HUES64 (cell line): ENCODE measurements at regions not wholly inside any gene's neighbourhood (a gene's known extent, or its start where the extent isn't known, plus 50 kb on each side); places are given as distances from the start of the nearest gene placed in this dataset.

Experiments used
- H3K27ac ChIP-seq: 2 replicates; pipeline ENCODE4 v1.7.0; 2013; ENCODE audit warnings: low read depth, low read length, inconsistent platforms
- H3K27me3 ChIP-seq: 2 replicates; pipeline ENCODE4 v1.6.1; 2013; ENCODE audit warnings: mild to moderate bottlenecking, low read length; ENCODE audit not compliant: insufficient read depth
- H3K36me3 ChIP-seq: 2 replicates; pipeline ENCODE4 v1.6.1; 2013; ENCODE audit warnings: mild to moderate bottlenecking, low read length; ENCODE audit not compliant: insufficient read depth
- H3K4me1 ChIP-seq: 2 replicates; pipeline ENCODE4 v1.6.1; 2013; ENCODE audit warnings: mild to moderate bottlenecking, low read length, moderate library complexity; ENCODE audit not compliant: insufficient read depth
- H3K4me3 ChIP-seq: 2 replicates; pipeline ENCODE4 v1.5.1; 2013; ENCODE audit warnings: mild to moderate bottlenecking, low read length, moderate library complexity
- H3K9ac ChIP-seq: 2 replicates; pipeline ENCODE4 v1.6.1; 2013; ENCODE audit warnings: mild to moderate bottlenecking, low read depth, low read length
- H3K9me3 ChIP-seq: 2 replicates; pipeline ENCODE4 v1.6.1; 2013; ENCODE audit warnings: low read depth, low read length; ENCODE audit not compliant: insufficient read depth
- WGBS: fragments of 150-250, 120-280 bp; methylation state at CpG from one replicate; pipeline ENCODE4 v1.1.7; 2013; ENCODE audit warnings: missing lambda C conversion rate; 5-methylcytosine and 5-hydroxymethylcytosine counted together

DNA sequence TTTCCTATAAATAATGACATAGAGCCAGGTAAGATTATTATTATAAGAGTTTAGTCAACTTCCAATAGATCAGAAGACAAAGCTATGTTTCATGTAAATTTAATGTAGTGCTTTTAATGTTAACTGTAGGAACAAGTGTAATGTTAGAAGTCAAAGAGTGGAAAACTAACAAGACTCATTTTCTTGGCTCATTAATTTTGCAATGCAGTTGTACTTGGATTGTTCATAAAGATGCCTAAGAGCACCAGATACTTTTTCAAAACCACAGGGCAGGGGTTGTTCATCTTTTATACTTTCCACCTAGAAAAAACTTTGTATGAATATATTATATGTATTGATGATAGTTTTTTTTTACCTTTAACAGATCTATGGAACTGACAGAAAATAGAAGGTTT is 1705.3 kb upstream of the CDH9 start:
- H3K9ac ChIP-seq, result no peak overlapping the region
- no peaks in the 10 kb centered on the region for H3K27me3 ChIP-seq
- H3K4me3 ChIP-seq, result no peak overlapping the region
- H3K27ac ChIP-seq, result no peak overlapping the region
- no peaks in the 10 kb centered on the region for H3K9me3 ChIP-seq
- H3K36me3 ChIP-seq, result no peaks in the 10 kb centered on the region
- H3K4me1 ChIP-seq, result no peaks in the 10 kb centered on the region

DNA sequence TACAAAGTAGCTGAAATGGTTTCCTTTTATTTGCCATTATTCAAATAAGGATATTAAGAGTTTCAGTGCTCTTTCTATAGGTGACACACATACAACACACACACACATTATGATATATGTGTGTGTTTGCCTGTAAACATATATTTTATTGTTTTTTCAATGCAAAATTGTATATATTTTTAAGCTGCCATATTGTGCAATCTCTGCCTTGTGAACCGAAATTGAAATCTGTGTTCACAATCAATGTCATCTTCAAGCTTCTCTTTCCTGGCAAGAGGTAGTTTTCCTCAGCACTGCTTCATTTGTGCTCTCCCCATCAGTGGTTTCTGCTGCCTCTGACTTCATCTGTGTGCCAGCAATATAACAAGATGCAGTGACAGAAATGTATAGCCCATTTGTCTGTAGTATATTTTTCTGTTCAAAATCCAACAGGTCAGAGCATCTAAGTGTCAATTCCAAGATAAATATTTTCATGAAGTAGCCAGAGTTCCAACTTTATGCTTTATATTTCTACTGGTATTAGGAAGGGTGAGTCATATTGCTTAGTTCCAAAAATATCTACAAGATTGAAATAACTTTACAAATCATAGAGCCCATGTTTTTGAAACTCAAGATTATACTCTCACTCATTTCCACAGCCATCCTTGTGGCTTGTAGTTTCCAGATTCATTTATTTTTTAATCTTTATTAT is 1704.8 kb upstream of the CDH9 start:
- Histone ChIP-seq H3K9ac (no peak overlapping the region), H3K27ac (no peak overlapping the region)
- WGBS, result 0% methylated on average over 1 of the region's 1 CpG

DNA sequence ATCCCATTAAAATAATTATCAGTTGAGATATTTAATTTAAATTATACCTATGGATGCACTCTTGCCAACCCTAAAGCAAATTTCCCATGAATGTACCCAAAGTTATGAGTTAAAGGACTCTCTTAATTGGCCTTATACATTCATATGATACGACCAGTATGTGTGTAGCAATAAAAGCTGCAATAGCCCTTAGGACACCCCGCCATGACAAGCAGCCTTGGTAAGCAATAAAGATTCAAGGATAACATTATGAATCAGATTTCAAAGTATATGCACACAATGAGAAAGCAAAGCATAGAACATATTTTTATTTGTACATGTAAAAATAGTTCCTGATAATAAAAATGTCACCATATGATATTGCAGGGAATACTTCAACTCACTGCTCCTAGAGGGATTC is 1699.3 kb upstream of the CDH9 start:
- H3K4me1 ChIP-seq, result peaks cover 7% of the 10 kb centered on the region; the same call in 1 of the 2 replicates
- H3K27ac ChIP-seq, result no peak overlapping the region
- H3K9ac ChIP-seq, result no peak overlapping the region
- no peaks in the 10 kb centered on the region for H3K36me3 ChIP-seq
- H3K9me3 ChIP-seq, result no peaks in the 10 kb centered on the region
- no peak overlapping the region for H3K4me3 ChIP-seq
- no peaks in the 10 kb centered on the region for H3K27me3 ChIP-seq
- no CpG with 5 or more reads among the region's 2 CpGs for WGBS

More for the DNA sequence above, 1704.8 kb upstream of the CDH9 start:
- H3K36me3 ChIP-seq, result no peaks in the 10 kb centered on the region
- no peaks in the 10 kb centered on the region for H3K4me1 ChIP-seq
- no peaks in the 10 kb centered on the region for H3K27me3 ChIP-seq
- no peaks in the 10 kb centered on the region for H3K9me3 ChIP-seq
- H3K4me3 ChIP-seq, result no peak overlapping the region

DNA sequence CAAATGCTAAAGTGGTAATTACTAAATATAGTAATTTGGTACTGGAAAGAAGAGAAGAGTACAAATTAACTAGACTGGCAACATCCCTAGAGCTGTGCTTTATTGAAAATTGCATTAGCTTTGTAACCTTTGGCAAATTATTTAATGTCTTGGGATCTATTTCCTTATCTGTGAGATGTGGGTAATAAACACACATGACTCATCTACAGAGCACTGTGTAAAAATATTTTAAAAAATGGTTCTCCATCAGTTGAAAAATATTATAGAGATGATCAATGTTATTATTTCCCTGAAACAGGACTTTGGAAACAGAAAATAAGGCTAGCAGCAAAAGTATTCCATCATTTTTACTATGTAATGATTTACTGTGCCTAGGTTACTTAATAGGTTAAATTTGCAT is 1698.8 kb upstream of the CDH9 start:
- H3K27ac ChIP-seq, result no peak overlapping the region
- peaks cover 7% of the 10 kb centered on the region; the same call in 1 of the 2 replicates for H3K4me1 ChIP-seq
- H3K9ac ChIP-seq, result no peak overlapping the region
- H3K4me3 ChIP-seq, result no peak overlapping the region
- H3K9me3 ChIP-seq, result no peaks in the 10 kb centered on the region
- no peaks in the 10 kb centered on the region for H3K36me3 ChIP-seq
- no peaks in the 10 kb centered on the region for H3K27me3 ChIP-seq

DNA sequence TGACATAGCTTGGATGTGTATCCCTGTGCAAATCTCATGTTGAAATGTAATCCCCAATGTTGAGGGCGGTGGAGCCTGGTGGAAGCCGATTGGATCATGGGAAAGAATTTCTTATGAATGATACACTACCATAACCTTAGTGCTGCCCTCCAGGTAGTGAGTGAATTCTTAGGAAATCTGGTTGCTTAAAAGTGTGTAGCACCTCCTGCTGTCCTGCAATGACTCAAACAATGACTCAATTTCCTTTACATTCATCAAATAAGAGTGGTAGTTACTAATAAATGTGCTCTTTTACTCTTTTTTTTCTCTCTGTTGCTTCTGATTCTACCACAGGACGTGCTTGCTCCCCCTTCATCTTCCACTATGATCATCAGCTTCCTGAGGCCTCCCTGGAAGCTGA is 1696.0 kb upstream of the CDH9 start:
- Histone ChIP-seq H3K36me3 (no peaks in the 10 kb centered on the region), H3K27ac (no peak overlapping the region), H3K4me3 (no peak overlapping the region), H3K4me1 (peaks cover 7% of the 10 kb centered on the region; the same call in 1 of the 2 replicates), H3K27me3 (no peaks in the 10 kb centered on the region), H3K9ac (no peak overlapping the region), H3K9me3 (no peaks in the 10 kb centered on the region)
- WGBS, result 91% methylated on average over 2 of the region's 3 CpGs

DNA sequence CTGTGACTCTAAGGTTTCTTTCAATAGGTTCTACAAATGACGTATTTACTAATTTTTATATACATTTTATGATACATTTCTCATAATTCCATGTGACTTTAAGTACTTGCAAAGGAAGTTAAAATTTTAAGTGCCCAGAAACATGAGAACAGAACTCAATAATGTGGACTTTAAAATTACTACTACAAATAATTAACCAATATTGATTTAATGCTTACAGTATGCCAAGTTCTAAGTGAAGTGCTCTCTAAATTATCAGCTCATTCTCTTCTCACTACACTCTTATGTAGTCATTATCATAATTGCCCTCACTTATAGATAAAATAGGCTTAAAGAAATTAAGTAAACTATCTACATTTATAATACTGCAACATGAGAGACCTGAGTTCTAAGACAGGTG is 1690.7 kb upstream of the CDH9 start:
- H3K27me3 ChIP-seq, result no peaks in the 10 kb centered on the region
- H3K36me3 ChIP-seq, result no peaks in the 10 kb centered on the region
- no CpG with 5 or more reads among the region's 1 CpG for WGBS
- H3K9me3 ChIP-seq, result no peaks in the 10 kb centered on the region
- peaks cover 5% of the 10 kb centered on the region; the same call in 1 of the 2 replicates for H3K4me1 ChIP-seq
- H3K9ac ChIP-seq, result no peak overlapping the region
- H3K27ac ChIP-seq, result no peak overlapping the region
- H3K4me3 ChIP-seq, result no peak overlapping the region

DNA sequence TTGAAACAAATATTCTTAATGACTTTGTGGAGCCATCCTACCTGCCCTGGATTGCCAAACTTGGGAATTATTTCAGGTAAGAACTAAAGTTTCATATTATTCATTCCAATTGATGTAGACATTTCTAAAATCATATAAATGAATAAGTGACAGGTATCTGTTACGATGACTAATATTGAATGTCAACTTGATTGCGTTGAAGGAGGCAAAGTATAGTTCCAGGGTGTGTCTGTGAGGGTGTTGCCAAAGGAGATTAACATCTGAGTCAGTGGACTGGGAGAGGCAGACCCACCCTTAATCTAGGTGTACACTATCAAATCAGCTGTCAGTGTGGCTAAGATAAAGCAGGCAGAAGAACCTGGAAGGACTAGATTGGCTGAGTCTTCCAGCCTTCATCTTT is 1688.4 kb upstream of the CDH9 start:
- H3K27me3 ChIP-seq, result no peaks in the 10 kb centered on the region
- no peak overlapping the region for H3K4me3 ChIP-seq
- no peaks in the 10 kb centered on the region for H3K4me1 ChIP-seq
- no peaks in the 10 kb centered on the region for H3K9me3 ChIP-seq
- H3K9ac ChIP-seq, result no peak overlapping the region
- no peaks in the 10 kb centered on the region for H3K36me3 ChIP-seq
- WGBS, result 100% methylated on average over 2 of the region's 2 CpGs
- H3K27ac ChIP-seq, result no peak overlapping the region

DNA sequence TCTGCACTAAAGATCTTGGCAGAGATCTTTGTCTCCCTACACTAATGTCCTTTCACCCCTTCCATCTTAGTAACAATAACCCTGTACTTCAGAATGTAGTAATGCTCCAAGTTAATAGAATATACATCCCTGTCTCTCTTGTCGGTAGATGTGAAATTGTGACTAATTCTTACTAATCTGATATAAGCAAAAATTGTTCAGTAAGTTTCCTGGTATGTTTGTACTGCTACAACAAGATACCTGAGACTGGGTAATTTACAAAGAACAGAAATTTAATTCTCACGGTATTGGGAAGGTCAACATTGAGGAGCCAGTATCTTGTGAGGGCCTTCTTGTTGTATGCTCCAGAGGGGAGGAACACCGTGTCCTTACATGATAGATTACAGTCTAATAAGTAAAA is 1686.6 kb upstream of the CDH9 start:
- WGBS, result 100% methylated on average over 1 of the region's 3 CpGs
- Histone ChIP-seq H3K4me3 (no peak overlapping the region), H3K27me3 (no peaks in the 10 kb centered on the region), H3K4me1 (no peaks in the 10 kb centered on the region), H3K9ac (no peak overlapping the region), H3K9me3 (no peaks in the 10 kb centered on the region), H3K36me3 (no peaks in the 10 kb centered on the region), H3K27ac (no peak overlapping the region)

DNA sequence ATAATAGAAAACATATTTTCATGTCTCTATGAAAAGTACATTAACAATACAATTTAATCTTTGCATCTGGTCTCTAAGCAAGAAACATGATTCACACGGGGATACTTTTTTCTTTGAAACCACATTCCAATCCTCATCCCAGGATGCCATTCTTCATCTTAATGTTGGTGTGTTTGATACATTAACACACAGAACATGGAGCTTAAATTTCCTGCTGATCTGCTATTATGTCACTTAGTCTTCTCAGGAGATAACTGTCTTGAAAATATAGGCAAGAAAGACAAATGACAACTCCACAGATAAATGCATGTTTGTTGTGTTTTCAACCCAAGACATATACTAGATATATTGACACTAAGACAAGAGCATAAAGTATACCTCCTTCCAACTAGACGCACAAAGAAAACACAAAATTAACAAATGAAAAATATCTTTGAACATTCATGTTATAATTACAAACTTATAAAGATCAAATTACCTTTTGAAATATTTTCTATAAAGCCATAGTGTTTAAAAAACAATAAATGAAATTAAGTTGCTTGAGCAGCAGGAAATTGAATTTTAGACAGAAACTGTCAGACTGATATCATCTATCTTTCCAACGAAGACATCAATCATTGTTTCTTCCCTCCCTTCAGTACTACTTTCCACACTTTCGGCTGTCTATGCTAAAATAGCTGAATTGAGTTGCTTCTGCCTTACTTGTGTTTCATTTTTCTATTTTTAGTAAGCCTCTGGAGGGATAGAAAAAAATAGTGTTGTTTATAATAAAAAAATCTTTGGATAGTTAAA is 1676.7 kb upstream of the CDH9 start:
- H3K9ac ChIP-seq, result no peak overlapping the region
- H3K36me3 ChIP-seq, result no peaks in the 10 kb centered on the region
- WGBS, result 88% methylated on average over 2 of the region's 4 CpGs
- H3K4me3 ChIP-seq, result no peak overlapping the region
- H3K27ac ChIP-seq, result no peak overlapping the region
- H3K4me1 ChIP-seq, result no peaks in the 10 kb centered on the region
- no peaks in the 10 kb centered on the region for H3K9me3 ChIP-seq
- H3K27me3 ChIP-seq, result no peaks in the 10 kb centered on the region

DNA sequence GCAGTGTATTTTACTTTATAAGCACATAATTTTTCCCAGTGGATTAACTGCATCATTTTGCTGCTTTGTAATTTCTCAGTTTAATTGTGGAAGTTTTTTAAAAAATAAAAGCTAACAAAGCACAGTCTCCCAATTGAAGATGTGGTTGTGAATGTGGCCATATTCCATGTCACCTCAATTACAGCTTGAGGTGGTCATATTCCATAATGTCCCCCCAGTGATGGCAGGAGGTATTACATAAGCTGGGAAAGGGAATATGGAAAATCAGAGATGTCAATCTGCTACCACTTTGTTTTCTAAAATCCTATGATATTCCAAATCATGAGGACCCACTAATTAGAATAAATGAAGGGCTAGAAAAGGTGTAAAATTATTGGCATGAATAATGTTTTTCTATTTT is 1672.0 kb upstream of the CDH9 start:
- Histone ChIP-seq H3K4me1 (no peaks in the 10 kb centered on the region), H3K27ac (no peak overlapping the region)

DNA sequence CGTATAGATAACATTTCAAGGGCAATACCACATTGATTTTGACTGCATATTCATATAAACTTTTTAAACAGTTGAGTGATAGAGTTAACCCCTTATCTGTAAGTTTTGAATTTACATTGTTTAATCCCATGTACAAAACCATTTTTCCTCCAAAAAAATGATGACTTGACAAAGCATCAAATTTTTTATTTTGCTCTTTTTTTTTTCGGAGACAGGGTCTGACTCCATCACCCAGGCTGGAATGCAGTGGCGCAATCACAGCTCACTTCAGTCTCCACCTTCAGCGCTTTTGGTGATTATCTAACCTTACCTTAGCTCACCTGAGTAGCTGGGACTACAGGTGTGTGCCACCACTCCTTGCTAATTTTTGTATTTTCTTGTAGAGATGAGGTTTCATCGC is 1670.1 kb upstream of the CDH9 start:
- H3K9me3 ChIP-seq, result no peaks in the 10 kb centered on the region
- no peaks in the 10 kb centered on the region for H3K36me3 ChIP-seq
- WGBS, result 96% methylated on average over 5 of the region's 5 CpGs
- H3K9ac ChIP-seq, result no peak overlapping the region
- H3K4me1 ChIP-seq, result no peaks in the 10 kb centered on the region
- H3K4me3 ChIP-seq, result no peak overlapping the region
- H3K27ac ChIP-seq, result no peak overlapping the region
- H3K27me3 ChIP-seq, result no peaks in the 10 kb centered on the region

More for the DNA sequence above, 1672.0 kb upstream of the CDH9 start:
- Histone ChIP-seq H3K27me3 (no peaks in the 10 kb centered on the region), H3K36me3 (no peaks in the 10 kb centered on the region), H3K9me3 (no peaks in the 10 kb centered on the region), H3K9ac (no peak overlapping the region), H3K4me3 (no peak overlapping the region)
